ENCODE measurements at regions not wholly inside any gene's neighbourhood (a gene's known extent, or its start where the extent isn't known, plus 50 kb on each side); places are given as distances from the start of the nearest gene placed in this dataset.

- no peak for TF ChIP-seq CTCF (IDR thresholded peaks at IDR 0.05)
- no peak for TF ChIP-seq POLR2AphosphoS5 (IDR thresholded peaks at IDR 0.05)
- TF ChIP-seq POLR2A (IDR thresholded peaks at IDR 0.05) = no peak
- TF ChIP-seq EP300 (IDR thresholded peaks at IDR 0.05) = no peak
Measured at GRCh38 chr13:61751039-61751438, 335.4 kb upstream of the PCDH20 start.

Data from suprapubic skin (tissue), 4 donors.